ENCODE measurements at regions not wholly inside any gene's neighbourhood (a gene's known extent, or its start where the extent isn't known, plus 50 kb on each side); places are given as distances from the start of the nearest gene placed in this dataset.

- DNase-seq (no peak), ATAC-seq (peak; percentile 23)
- intact Hi-C loops (cut with DNase I): no loop called here
- H3K27me3 ChIP-seq: no peaks in the 10 kb centered on the region
- H3K4me1 ChIP-seq: peaks cover 0 to 28% of the 10 kb centered on the region in 2 donors
- H3K27ac ChIP-seq: peak overlapping the region in 1 of 2 donors; percentile 43
- no peaks in the 10 kb centered on the region for H3K9me3 ChIP-seq
- H3K4me3 ChIP-seq: no peak overlapping the region
- H3K36me3 ChIP-seq: no peaks in the 10 kb centered on the region
- TF ChIP-seq CTCF (IDR thresholded peaks at IDR 0.05): no peak
These were observed 185.6 kb downstream of the TOMM20 start for GRCh38 chr1:234942879-234943506.

- ATAC-seq: no peak
- no peak for TF ChIP-seq CTCF (IDR thresholded peaks at IDR 0.05)
- intact Hi-C loops (cut with DNase I): no loop called here
These were observed 186.7 kb downstream of the TOMM20 start for GRCh38 chr1:234942012-234942332.

GRCh38 chr1:234941321-234942011, 187.2 kb downstream of the TOMM20 start:
- no peak for TF ChIP-seq CTCF (IDR thresholded peaks at IDR 0.05)
- DNase-seq: no peak
- no peak overlapping the region for H3K4me3 ChIP-seq
- no peak for ATAC-seq
- H3K4me1 ChIP-seq: peaks cover 0 to 28% of the 10 kb centered on the region in 2 donors
- no peaks in the 10 kb centered on the region for H3K36me3 ChIP-seq
- no peaks in the 10 kb centered on the region for H3K9me3 ChIP-seq
- H3K27ac ChIP-seq: no peak overlapping the region
- intact Hi-C loops (cut with DNase I): no loop called here
- no peaks in the 10 kb centered on the region for H3K27me3 ChIP-seq

More at GRCh38 chr1:234942012-234942332, 186.7 kb downstream of the TOMM20 start:
- Histone ChIP-seq H3K9me3 (no peaks in the 10 kb centered on the region), H3K27ac (no peak overlapping the region), H3K4me1 (peaks cover 0 to 28% of the 10 kb centered on the region in 2 donors), H3K27me3 (no peaks in the 10 kb centered on the region), H3K4me3 (no peak overlapping the region), H3K36me3 (no peaks in the 10 kb centered on the region)
- no peak for DNase-seq

DNA sequence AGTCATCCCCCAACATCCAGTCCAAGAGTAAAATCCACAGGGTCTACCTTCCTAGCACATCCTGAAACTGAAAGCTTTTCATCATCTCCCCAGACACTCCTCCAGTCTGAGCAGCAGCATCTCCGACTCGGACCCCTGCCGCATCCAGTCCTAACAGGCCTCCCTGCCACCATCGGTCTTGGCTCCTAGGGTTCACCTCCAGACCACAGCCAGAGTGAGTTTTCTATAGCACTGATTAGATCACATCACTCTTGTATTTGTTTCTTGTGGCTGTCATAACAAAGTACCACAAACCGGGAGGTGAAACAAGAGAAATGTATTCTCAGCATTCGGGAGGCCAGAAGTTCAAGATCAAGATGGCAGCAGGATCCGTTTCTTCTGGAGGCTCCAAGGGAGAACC, 187.8 kb downstream of the TOMM20 start:
- H3K27me3 ChIP-seq: no peaks in the 10 kb centered on the region
- TF ChIP-seq CTCF (IDR thresholded peaks at IDR 0.05): no peak
- ATAC-seq: no peak
- no peak for DNase-seq
- no peak overlapping the region for H3K27ac ChIP-seq
- H3K4me1 ChIP-seq: peaks cover 0 to 28% of the 10 kb centered on the region in 2 donors
- no peaks in the 10 kb centered on the region for H3K9me3 ChIP-seq
- intact Hi-C loops (cut with DNase I): no loop called here
- no peak overlapping the region for H3K4me3 ChIP-seq
- no peaks in the 10 kb centered on the region for H3K36me3 ChIP-seq

GRCh38 chr1:234938924-234939323, 189.7 kb downstream of the TOMM20 start:
- intact Hi-C loops (cut with DNase I): no loop called here
- Histone ChIP-seq H3K9me3 (no peaks in the 10 kb centered on the region), H3K27me3 (no peaks in the 10 kb centered on the region), H3K4me3 (no peak overlapping the region), H3K36me3 (no peaks in the 10 kb centered on the region), H3K4me1 (peaks cover 0 to 26% of the 10 kb centered on the region in 2 donors), H3K27ac (no peak overlapping the region)
- DNase-seq: no peak
- no peak for TF ChIP-seq CTCF (IDR thresholded peaks at IDR 0.05)
- no peak for ATAC-seq
